B cell (primary cell): ENCODE measurements at regions not wholly inside any gene's neighbourhood (a gene's known extent, or its start where the extent isn't known, plus 50 kb on each side); places are given as distances from the start of the nearest gene placed in this dataset.

Source experiments
- ATAC-seq: fragments of 200-7000 bp; cut with Tn5 transposase; one replicate; pipeline ENCODE4 v1.10.0; 2021; ENCODE audit warnings: low read depth, mild to moderate bottlenecking, moderate number of reproducible peaks, moderate library complexity
- CTCF ChIA-PET: fragments of 350-600 bp; sonication (Branson Sonifier 250); formaldehyde crosslinking; loops from one replicate; lab custom pipeline; 2021; ENCODE audit warnings: antibody characterized with exemption, inconsistent platforms; lab: Charles Lee
- POLR2A ChIA-PET: fragments of 350-600 bp; sonication (Branson Sonifier 250); formaldehyde crosslinking; loops from one replicate; lab custom pipeline; 2021; ENCODE audit warnings: antibody characterized with exemption; lab: Charles Lee
- DNase-seq: peaks from one replicate; pipeline ENCODE4 v3.0.0; 2013
- H2AFZ ChIP-seq: 2 replicates; pipeline ENCODE4 v1.6.1; 2012; ENCODE audit warnings: mild to moderate bottlenecking, low read depth, low read length; ENCODE audit not compliant: insufficient read depth, poor library complexity, severe bottlenecking
- H3K27ac ChIP-seq, 2 donors: 1 replicate in 1 of 2; 2 replicates in 1 of 2; pipeline ENCODE4 v1.5.1; 2012 to 2013; ENCODE audit warnings: low read length in 2 of 2, mild to moderate bottlenecking in 2 of 2, moderate library complexity in 1 of 2
- H3K27me3 ChIP-seq, 4 experiments: fragments of 200-600 bp in 1 of 4; sonication (generic) in 1 of 4; replicated peaks in 1 of 4; 1 replicate in 2 of 4; 2 replicates in 2 of 4; pipeline versions ENCODE4 v1.6.1 to v1.7.0; 2013 to 2016; ENCODE audit warnings: low read length in 3 of 4, mild to moderate bottlenecking in 2 of 4, mixed read lengths in 1 of 4, moderate library complexity in 1 of 4; ENCODE audit not compliant: insufficient read depth in 4 of 4, control insufficient read depth in 3 of 4; ENCODE audit errors: control extremely low read depth in 1 of 4
- H3K36me3 ChIP-seq, 2 experiments: replicated peaks in 1 of 2; 1 replicate in 1 of 2; 2 replicates in 1 of 2; pipeline versions ENCODE4 v1.6.1 to v1.7.1; 2013; ENCODE audit warnings: low read length in 1 of 2; ENCODE audit not compliant: insufficient read depth in 2 of 2, control insufficient read depth in 1 of 2; ENCODE audit errors: control extremely low read depth in 1 of 2, extremely low read depth in 1 of 2
- H3K4me1 ChIP-seq, 2 donors: fragments of 200-600 bp in 1 of 2; sonication (generic) in 1 of 2; 1 replicate in 1 of 2; 2 replicates in 1 of 2; pipeline versions ENCODE4 v1.5.1 to v1.6.1; 2013 to 2017; ENCODE audit warnings: low read length in 2 of 2; ENCODE audit not compliant: control insufficient read depth in 2 of 2, insufficient read depth in 2 of 2
- H3K4me2 ChIP-seq: replicated peaks from 2 replicates; pipeline ENCODE3; 2012; ENCODE audit warnings: mild to moderate bottlenecking, low read depth, low read length; ENCODE audit not compliant: poor library complexity, severe bottlenecking
- H3K4me3 ChIP-seq, 5 experiments: fragments of 200-600 bp in 1 of 5; sonication (generic) in 1 of 5; 1 replicate in 3 of 5; 2 replicates in 2 of 5; pipeline versions ENCODE4 v1.5.1 to v1.7.0; 2011 to 2016; ENCODE audit warnings: low read length in 4 of 5, mild to moderate bottlenecking in 4 of 5, low read depth in 2 of 5, control low read depth in 1 of 5, moderate library complexity in 1 of 5; ENCODE audit not compliant: insufficient read depth in 1 of 5; ENCODE audit errors: control extremely low read depth in 1 of 5, extremely low read depth in 1 of 5
- H3K79me2 ChIP-seq: fragments of 200-600 bp; sonication (generic); one replicate; pipeline ENCODE4 v1.6.0; 2016; ENCODE audit warnings: low read length; ENCODE audit not compliant: control insufficient read depth, insufficient read depth
- H3K9ac ChIP-seq: fragments of 200-600 bp; sonication (generic); 2 replicates; pipeline ENCODE4 v1.6.1; 2017; ENCODE audit warnings: mild to moderate bottlenecking, low read length, moderate library complexity
- H3K9me3 ChIP-seq, 3 donors: one replicate each; pipeline versions ENCODE4 v1.6.1 to v1.7.1; 2013; ENCODE audit warnings: low read length in 2 of 3; ENCODE audit not compliant: control insufficient read depth in 2 of 3, insufficient read depth in 1 of 3; ENCODE audit errors: control extremely low read depth in 1 of 3
- H4K20me1 ChIP-seq: 2 replicates; pipeline ENCODE4 v1.6.0; 2012; ENCODE audit warnings: mild to moderate bottlenecking, low read length; ENCODE audit not compliant: insufficient read depth, control insufficient read depth, poor library complexity, severe bottlenecking
- H3K27ac Mint-ChIP-seq: one replicate; pipeline ENCODE4 v1.8.0; 2021; ENCODE audit warnings: mixed read lengths
- H3K27me3 Mint-ChIP-seq: one replicate; pipeline ENCODE4 v1.8.0; 2021; ENCODE audit warnings: mixed read lengths
- H3K4me1 Mint-ChIP-seq: one replicate; pipeline ENCODE4 v1.8.0; 2021; ENCODE audit warnings: mixed read lengths
- H3K4me3 Mint-ChIP-seq: one replicate; pipeline ENCODE4 v1.8.0; 2021; ENCODE audit warnings: mixed read lengths
- H3K9me3 Mint-ChIP-seq: one replicate; pipeline ENCODE4 v1.8.0; 2022; ENCODE audit warnings: mixed read lengths; ENCODE audit not compliant: insufficient read depth
- EZH2 ChIP-seq: IDR thresholded peaks from 2 replicates; pipeline ENCODE4 v1.6.1; 2012; ENCODE audit warnings: borderline replicate concordance, low read depth, mild to moderate bottlenecking, moderate library complexity, low read length; ENCODE audit not compliant: insufficient read depth, poor library complexity, severe bottlenecking
- WGBS: methylation state at CpG from one replicate; pipeline ENCODE4 v1.1.5; 2013; ENCODE audit warnings: missing lambda C conversion rate; ENCODE audit not compliant: insufficient coverage; 5-methylcytosine and 5-hydroxymethylcytosine counted together
- intact Hi-C: fragments of 100-400 bp; cut with micrococcal nuclease; formaldehyde crosslinking; loops from one replicate; pipeline ENCODE4 v1.10.0; 2022
- TF ChIP-seq, protein P1 (sequence below): fragments of 200-600 bp; IDR thresholded peaks from one replicate; pipeline ENCODE4 v1.8.0; 2022; ENCODE audit warnings: antibody characterized with exemption, mild to moderate bottlenecking

DNA sequence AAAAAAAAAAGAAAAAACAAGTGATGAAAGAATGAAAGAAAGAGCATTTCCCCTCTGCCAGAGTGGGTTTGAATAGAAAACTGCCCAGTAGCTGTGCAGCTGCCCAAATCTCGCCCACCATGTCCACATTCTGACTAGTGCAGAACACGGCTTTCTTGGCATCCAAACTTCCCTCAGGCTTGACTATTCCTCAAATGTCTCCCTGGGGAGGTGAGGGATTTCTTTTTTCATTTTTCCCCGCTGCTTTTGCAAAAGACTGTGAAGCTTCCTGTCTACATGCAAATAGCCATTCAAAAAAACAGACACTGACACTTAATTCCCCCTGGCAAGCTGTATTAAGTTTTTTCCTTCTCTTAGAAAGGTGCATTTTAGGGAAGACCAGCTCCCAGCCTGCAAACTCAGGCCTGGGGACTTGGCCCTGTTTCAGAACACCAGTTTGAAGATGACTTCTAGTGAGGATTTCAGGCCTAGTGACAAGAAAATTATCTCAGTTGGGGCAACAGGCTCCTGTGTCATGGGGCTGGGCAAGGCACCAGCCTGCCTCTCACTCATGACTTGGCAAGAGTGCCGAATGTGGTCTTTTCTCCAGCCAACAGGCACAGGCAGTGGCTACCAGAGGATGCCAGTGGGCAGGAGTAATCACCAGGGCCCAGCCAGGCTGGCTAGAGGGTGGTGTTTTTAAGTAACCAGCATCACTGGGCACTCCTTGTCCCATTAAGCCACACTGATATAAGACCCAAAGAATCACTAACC lies 178.1 kb upstream of the NFIA start:
- Mint-ChIP-seq H3K4me1 (no peaks in the 10 kb centered on the region), H3K27ac (no peak overlapping the region), H3K27me3 (no peaks in the 10 kb centered on the region), H3K9me3 (no peaks in the 10 kb centered on the region), H3K4me3 (no peak overlapping the region)
- DNase-seq (no peak), ATAC-seq (no peak)
- TF ChIP-seq, protein P1, sequence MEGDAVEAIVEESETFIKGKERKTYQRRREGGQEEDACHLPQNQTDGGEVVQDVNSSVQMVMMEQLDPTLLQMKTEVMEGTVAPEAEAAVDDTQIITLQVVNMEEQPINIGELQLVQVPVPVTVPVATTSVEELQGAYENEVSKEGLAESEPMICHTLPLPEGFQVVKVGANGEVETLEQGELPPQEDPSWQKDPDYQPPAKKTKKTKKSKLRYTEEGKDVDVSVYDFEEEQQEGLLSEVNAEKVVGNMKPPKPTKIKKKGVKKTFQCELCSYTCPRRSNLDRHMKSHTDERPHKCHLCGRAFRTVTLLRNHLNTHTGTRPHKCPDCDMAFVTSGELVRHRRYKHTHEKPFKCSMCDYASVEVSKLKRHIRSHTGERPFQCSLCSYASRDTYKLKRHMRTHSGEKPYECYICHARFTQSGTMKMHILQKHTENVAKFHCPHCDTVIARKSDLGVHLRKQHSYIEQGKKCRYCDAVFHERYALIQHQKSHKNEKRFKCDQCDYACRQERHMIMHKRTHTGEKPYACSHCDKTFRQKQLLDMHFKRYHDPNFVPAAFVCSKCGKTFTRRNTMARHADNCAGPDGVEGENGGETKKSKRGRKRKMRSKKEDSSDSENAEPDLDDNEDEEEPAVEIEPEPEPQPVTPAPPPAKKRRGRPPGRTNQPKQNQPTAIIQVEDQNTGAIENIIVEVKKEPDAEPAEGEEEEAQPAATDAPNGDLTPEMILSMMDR = no peak
- TF ChIP-seq EZH2 = no peak
- H3K4me2 ChIP-seq = no peak overlapping the region
- WGBS = 50% methylated on average over 1 of the region's 4 CpGs
- no peaks in the 10 kb centered on the region for H3K27me3 ChIP-seq
- no peaks in the 10 kb centered on the region for H3K79me2 ChIP-seq
- H2AFZ ChIP-seq = no peak overlapping the region
- H4K20me1 ChIP-seq = no peaks in the 10 kb centered on the region
- intact Hi-C loops = no loop called here
- no peaks in the 10 kb centered on the region for H3K36me3 ChIP-seq
- H3K27ac ChIP-seq = no peak overlapping the region
- H3K4me1 ChIP-seq = no peaks in the 10 kb centered on the region
- POLR2A ChIA-PET = no interaction called here
- H3K4me3 ChIP-seq = no peak overlapping the region
- no peak overlapping the region for H3K9ac ChIP-seq
- CTCF ChIA-PET = no interaction called here
- H3K9me3 ChIP-seq = no peaks in the 10 kb centered on the region

DNA sequence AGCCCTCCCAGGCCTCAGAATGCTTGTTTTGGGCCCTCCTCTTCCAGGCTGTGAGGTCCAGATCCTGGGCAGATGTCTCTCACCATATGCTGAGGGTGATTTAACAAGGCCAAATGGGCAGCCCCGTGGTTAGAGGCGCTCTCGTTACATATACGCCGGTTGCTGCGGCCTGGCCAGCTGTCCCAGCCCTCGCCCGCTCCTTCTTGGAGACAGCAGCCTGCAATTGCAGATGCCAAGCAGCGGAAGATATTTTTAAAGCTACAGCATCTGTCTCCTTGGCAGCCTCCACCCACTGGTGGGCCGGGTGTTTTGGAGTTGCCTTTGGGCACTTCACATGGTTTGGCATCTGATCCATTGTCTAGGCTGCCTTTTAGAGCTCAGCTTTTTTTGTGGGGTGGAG lies 178.8 kb upstream of the NFIA start:
- Histone ChIP-seq H3K27ac (no peak overlapping the region), H3K79me2 (no peaks in the 10 kb centered on the region), H3K36me3 (no peaks in the 10 kb centered on the region), H3K4me2 (no peak overlapping the region), H3K4me3 (no peak overlapping the region), H2AFZ (no peak overlapping the region), H3K9ac (no peak overlapping the region), H3K27me3 (no peaks in the 10 kb centered on the region), H3K9me3 (no peaks in the 10 kb centered on the region), H4K20me1 (no peaks in the 10 kb centered on the region), H3K4me1 (no peaks in the 10 kb centered on the region)
- Mint-ChIP-seq H3K27me3 (no peaks in the 10 kb centered on the region), H3K27ac (no peak overlapping the region), H3K4me3 (no peak overlapping the region), H3K4me1 (no peaks in the 10 kb centered on the region), H3K9me3 (no peaks in the 10 kb centered on the region)
- DNase-seq = no peak
- ChIA-PET POLR2A (no interaction called here), CTCF (no interaction called here)
- ATAC-seq = no peak
- no peak for TF ChIP-seq EZH2
- TF ChIP-seq, protein P1 = no peak
- intact Hi-C loops = no loop called here
- WGBS = 94% methylated on average over 9 of the region's 10 CpGs
